HuH-7 (cell line): ENCODE measurements at regions not wholly inside any gene's neighbourhood (a gene's known extent, or its start where the extent isn't known, plus 50 kb on each side); places are given as distances from the start of the nearest gene placed in this dataset.
"Not testable (repeated sequence)": the region's sequence is repeated elsewhere in the genome, so short reads cannot be mapped to it uniquely, and the experiment has no call there.

Experiments used
- DNase-seq: peaks from one replicate; pipeline ENCODE4 v3.0.0; 2011; ENCODE audit warnings: low spot score

DNA sequence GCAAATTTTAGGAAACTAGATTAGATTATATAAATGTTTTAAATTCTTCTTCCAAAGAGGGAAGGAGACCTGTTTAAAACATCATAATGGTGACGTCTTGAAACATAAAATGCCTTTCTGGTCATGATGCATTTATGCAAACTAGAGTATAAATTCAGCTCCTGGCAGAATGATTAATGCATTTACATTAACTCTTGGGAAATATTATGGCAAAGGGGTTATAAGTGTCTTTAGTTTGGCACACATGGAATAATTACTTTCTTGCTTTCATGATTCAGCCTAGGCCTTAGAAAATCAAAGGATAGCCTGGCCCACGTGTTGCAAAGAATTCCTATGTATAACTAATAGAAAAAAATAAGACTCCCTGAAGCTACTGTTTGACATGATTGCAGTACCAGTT, 639.2 kb downstream of the RFPL4B start:
- no peak for DNase-seq

DNA sequence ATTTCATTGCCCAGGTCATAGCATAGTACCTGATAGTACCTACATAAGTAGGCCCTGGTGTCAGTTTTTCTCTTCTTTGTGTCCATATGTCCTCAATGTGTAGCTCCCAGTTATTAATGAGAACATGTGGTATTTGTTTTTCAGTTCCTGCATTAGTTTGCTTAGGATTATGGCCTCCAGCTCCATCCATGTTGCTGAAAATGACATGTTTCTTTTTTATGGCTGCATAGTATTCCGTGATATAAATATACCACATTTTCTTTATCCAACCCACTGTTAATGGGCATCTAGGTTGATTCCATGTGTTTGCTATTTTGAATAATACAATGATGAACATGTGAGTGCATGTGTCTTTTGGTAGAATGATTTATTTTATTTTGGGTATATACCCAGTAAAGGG, 641.6 kb downstream of the RFPL4B start:
- no peak for DNase-seq

DNA sequence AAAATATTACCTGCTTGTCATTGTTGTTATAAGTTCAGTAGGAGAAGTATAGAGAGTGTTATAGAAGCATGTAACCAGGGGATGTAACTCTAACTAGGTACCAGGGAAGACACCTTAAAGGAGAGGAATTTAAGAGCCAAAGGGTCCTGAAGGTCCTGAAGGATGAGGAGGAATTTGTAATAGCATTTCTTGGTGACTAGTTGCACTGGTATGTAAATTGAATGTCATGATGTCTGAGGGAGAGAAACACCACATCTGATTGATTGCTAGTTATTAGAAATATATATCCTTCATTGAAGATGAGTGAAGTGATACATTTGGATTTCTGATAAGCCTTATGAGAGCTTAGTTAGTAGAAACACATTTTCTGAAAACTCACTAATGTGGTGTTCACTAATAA, 643.8 kb downstream of the RFPL4B start:
- no peak for DNase-seq

DNA sequence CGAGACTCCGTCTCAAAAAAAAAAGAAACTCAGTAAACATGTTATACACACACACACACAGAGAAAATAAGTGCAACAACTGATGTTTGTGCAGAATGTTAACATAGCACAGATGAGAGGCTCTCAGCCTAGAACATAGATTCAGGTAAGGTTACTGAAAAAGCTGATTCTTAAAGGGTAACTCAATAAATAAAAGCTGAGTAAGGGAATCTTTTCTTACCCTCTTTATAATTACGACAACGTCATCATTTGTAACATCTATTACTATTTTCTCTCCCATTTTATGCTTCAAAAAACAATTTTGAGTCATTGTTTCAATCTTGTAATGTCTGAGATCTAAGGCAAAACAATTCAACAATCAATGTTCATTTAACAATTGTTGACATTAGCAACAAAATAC, 644.8 kb downstream of the RFPL4B start:
- no peak for DNase-seq

DNA sequence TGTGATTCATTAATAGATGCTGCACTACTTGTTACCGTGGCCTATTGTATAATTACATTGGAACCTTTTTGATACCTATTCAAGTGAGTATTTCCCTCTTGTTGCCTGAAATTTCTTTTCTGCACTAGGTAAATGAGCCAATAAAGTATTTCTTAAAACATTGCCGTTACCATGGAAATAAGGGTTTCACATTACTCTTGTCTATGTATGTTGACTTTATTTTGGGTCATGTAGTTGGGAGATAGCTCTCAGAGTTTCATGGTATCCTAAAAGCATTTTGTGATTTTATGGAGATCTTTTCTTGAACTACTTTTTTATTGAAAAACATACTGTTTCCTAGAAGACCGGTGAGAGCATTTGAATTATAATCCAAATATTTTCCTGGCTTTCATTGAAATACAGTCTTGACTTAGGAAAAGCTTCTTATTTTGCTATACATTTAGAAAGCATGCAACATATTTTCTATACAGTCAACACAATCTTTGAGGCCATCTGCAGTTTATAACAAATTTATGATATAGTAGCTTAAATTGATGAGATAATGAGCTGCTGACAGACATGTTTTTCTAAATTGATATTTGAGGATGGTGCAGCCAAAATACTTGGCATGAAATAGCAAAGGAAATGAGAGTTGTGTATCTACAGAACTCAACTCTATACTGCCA, 650.4 kb downstream of the RFPL4B start:
- DNase-seq, result no peak

DNA sequence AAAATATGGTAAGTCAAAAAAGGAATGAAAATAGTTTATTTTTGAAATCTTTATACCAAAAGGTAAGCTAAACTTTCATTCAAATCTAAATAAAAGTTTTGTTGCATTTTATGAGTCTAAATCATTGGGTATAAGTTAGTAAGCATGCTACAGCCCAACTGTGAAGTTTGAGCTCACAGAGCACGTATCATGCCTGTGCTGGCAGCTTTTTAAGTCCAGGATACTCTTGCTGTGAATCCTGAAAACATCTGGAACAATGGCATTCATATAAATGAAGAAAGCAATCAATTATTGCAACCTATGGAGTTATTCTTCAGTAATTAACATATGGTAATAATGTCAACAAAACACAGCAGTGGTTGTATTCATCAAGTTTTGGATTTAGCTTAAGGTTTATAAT, 656.9 kb downstream of the RFPL4B start:
- no peak for DNase-seq

DNA sequence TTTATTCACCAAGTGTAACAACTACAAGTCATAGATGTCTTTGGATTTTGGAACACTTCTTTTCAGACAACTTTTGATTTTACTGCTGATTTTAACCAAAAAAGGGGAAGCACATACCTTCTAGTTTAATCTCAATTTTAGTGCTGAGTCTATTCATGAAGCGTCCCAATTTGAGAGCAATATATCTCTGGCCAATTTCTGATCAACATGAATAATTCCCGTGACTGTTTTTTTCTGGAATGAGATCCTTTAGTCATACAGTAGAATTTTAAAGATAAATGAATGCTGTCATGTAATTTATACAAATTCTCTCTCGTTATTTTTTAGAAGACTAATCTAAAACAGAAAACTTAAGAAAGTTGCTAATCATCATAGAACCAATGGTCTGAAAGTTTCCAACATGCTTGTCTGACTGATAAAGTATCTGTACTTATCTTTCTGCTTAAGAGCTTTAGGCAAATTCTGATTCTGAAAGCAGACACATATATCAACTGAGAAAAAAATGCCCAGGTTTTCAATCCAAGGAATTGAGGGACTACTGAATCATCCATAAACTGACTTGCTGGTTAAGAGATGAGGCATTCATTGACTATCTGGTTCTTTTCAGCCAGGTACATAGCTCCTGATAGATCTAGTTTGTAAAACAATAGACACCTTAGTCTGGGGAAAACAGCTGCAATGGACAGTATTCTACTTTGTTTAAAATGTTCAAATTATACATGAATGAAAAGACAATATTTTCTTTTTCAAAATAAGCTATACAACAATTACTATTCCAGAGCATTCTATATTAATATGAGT, 657.5 kb downstream of the RFPL4B start:
- DNase-seq, result no peak

DNA sequence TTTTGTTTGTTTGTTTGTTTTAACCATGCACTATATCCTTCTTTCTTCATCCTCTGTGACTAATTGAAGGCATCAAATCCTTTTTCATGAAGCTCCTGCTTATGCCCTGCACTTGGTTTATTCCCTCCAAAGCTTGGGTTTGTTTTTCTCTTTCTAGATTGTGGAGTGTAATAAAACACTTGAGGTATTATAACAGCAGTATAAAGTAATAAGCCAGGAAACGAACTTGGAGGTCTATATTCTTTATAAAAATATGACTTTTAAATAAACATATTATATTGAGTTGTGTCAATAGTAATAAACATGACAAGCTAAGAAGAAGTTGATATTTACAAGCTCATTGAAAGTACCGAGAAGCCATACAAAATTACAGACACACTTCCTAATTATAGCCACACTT, 659.4 kb downstream of the RFPL4B start:
- DNase-seq, result no peak

DNA sequence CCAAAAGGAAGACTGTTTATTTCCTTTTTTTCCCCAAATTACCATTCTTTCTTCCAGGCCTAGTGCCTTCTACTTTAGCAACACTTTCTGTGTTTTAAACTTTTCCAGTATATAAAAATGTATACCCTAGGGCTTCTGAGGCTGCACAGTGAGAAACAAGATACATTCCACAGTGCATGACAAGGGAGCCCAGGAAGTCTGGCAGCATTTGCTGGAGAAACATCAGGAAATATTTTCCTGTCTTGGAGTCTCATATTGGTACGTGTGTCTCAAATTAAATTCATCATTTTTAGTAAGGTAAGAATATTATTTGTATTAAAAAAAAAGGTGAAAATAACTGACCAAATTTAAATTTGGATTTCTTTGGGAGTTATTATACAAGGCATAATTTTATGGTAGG, 662.6 kb downstream of the RFPL4B start:
- DNase-seq, result no peak

DNA sequence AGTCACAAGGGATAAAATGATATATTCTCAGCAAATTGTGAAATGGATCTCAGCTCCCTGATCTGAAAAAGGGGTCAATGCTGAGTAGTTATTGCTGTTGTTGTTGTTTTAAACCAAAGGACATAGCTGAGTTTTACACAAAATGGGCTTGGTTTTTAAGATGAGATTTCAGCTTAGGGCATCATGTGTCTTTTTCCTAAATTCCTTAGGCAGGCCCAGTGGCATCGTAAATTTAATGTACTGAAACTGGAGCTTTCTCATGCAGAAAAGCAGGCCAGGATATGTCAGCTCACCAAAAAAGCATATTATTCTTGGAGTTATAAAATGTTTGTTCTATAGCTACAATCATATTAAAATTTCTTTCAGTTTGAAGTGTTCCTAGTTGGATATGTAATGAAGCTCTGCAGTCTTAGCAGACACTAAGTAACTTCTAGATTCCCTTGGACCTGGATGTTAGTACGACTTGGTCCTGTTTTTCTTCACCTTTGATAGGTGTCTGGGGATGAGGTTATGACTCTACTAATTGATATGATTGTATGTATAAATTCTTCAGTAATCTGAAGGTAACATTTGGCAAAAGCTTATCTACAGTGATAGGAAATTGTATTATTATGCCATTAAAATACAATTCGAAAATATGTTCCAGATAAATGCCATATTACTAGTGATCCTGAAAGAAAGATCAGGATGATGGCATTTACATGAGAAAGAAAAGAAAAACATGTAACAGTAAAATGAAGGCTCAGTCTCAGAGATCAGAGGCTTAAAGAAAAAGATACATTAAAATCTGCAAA, 663.3 kb downstream of the RFPL4B start:
- DNase-seq, result no peak

DNA sequence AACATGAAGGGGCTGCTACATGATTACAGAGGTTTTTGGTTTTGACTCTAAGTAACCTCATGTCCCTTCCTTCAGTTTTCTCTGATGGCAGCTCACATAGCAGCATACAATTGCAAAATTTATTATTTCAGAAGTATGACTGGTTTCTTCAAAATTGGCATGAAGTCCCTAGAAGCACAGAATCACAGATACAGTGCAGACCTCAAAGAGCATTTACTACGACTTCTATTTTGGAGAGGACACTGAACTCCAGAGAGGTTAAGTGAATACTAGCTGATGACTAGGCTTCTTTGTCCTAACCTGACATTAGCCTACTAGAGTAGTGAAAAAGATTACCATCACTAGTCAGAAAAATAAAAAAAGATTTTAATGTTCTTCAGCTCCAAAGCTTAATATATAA, 664.3 kb downstream of the RFPL4B start:
- DNase-seq, result no peak

DNA sequence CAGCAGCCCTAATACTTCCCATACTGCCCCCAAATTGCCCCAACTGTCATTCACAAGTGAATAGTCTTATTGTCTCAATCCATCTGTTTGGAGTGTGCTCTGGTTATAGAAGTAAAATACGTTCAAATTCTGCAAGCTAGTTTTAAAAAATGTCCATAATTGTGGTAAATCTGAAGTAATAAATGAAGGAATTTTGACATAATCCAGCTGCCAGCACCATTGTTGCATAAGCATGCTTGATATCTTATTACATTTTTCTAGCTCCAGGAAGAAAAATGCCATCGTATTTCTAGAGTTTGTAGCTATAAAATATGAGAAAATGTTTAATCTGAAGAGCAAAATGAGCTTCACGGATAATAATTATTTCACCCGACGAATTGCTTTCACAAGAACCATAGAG, 664.7 kb downstream of the RFPL4B start:
- no peak for DNase-seq

DNA sequence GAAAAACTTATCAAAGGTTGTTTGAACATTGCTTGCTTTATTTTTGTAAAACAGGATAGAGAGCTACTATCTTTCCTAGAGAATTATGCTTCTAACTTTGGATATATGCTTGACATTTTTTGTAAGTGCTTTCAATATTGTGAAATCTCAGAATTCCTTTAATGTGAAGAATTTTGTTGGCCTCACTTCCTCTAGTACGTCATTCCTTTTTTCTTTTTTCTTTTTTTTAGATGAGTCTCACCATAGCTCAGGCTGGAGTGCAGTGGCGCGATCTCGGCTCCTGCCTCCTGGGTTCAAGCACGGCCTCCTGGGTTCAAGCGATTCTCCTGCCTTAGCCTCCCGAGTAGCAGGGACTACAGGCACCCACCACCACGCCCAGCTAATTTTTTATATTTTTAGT, 668.1 kb downstream of the RFPL4B start:
- DNase-seq, result no peak

DNA sequence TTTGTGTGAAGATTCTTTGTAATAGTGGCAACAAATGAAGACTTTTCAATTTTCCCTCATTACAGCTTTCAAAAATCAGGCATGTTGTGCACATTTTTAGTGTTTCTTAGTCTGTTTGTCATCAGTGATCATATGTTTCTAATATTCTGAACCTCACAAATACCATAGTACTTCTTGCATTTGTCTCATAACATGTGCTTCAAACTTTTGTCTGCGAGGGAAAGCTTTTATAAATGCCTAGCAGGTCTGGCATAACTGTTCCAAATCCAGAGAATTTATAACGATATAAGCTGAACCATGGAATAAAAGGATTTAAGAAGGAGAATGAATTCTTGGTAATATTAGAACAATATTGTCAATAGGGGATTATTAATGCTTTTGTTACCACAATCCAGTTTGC, 670.2 kb downstream of the RFPL4B start:
- no peak for DNase-seq

DNA sequence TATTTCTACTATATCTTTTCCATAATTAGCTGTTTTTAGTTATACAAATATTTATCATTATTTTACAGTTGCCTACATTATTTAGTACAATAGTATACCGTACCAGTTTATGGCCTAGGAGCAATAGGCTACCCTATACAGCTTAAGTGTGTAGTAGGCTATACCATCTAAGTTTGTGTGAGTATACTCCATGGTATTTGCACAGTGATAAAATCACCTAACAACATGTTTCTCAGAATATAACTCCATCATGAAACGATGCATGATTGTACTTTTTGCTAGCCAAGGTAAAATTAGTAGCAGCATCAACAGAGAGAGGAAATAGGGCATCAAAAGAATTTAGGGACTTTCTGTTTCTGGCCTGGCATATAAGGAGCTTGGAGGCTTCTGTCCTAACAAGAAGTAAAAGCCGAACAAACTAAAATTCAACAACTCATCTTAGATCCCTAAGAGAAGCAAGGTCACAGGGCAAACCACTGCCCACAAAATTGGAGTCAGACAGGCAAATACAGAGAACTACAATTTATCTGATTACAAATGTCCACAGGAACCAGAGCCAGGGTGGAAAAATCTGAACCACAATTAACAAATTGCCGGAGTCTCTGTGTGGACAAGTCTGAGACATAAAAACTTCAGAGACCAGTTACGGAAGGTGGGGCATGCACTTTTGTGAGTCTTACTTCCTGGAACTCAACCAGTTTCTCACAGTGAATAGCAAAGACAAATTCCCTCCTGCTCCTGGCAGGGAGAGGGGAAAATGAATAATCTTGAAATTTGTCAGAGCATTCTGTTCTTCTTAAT, 671.4 kb downstream of the RFPL4B start:
- no peak for DNase-seq

DNA sequence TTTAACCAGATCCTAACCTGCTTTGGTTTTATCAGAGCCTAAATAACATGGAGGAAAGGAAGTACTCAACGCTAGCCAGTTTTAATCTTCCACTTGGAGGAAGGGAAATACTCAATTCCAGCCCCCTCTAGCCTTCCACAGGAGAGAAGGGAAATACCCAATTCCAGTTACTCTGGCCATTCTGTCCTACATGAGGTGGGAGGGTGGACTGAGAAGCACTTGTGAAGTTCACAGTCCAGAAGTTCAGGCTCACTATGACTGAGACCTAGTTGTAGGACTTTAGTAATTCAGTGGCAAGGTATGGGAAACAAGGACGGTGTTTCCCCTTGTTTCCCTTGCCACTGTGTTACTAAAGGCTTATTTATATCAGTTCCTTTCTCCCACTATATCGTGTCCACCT, 672.0 kb downstream of the RFPL4B start:
- DNase-seq, result no peak

DNA sequence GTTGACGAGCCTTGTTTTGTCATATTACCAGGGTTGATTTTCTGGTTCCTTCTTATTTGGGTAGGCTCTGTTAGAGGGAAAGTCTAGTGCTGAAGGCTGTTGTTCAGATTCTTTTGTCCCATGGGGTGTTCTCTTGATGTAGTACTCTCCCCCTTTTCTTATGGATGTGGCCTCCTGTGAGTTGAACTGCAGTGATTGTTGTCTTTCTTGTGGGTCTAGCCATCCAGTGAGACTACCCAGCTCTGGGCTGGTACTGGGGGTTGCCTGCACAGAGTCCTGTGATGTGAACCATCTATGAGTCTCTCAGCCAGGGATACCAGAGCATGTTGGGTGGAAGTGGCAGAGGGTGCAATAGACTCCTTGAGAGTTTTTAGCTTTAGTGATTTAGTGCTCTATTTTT, 680.6 kb downstream of the RFPL4B start:
- no peak for DNase-seq

DNA sequence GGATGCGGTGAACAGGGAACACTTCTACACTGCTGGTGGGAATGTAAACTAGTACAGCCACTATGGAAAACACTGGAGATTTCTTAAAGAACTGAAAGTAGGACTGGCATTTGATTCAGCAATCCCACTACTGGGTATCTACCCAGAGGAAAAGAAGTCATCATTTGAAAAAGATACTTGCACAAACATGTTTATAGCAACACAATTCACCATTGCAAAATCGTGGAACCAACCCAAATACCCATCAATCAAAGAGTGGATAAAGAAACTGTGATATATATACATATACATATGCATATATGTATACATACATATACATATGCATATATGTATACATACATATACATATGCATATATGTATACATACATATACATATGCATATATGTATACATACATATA, 682.0 kb downstream of the RFPL4B start:
- not testable (repeated sequence) for DNase-seq

DNA sequence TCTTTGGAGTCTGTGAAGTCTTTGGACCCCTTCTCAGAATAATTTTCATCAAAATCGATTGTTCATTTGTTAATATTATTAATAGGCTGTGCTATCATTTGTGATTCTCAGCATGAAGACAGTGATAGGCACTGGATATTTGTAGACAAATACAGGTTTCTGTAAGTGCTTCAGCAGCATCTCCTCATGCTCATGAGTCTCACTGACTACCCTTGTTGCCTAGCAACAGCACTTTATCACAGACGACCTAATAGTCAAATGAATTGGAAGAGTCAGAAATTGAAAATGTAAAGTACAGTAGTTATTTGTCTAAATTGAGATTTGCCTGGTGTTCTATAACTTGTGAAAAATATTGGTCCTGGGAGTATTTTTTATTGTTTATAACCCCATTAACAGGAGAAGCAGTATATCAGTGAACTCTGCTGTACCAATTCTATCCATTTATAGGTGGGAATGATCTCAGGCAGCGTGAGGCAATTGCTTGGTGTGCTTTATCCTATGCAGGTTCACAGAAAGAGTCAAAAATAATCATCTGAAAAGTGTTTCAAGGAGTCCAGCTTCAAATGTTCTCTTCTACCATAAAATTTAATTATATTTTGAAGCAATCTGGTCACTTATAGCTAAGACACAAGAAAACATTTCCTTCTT, 684.6 kb downstream of the RFPL4B start:
- no peak for DNase-seq

DNA sequence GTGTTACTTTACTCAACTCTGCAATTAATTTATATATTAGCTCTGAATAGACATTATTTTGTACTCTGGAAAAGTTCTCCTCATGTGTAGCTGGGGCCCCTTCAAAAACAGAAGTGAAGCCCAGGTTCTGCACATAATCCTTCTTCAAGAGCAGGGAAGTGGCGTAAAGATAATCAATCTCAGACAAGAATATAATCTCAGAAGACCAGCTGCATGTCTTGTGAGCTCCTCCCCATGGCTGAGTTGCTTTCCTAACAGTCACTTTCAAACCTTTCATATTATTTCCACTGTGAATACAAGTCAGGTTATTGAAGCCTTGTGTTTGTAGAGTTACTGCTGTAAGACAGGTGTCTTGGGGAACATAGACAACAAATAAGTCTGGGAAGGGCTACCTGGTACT, 691.9 kb downstream of the RFPL4B start:
- no peak for DNase-seq

DNA sequence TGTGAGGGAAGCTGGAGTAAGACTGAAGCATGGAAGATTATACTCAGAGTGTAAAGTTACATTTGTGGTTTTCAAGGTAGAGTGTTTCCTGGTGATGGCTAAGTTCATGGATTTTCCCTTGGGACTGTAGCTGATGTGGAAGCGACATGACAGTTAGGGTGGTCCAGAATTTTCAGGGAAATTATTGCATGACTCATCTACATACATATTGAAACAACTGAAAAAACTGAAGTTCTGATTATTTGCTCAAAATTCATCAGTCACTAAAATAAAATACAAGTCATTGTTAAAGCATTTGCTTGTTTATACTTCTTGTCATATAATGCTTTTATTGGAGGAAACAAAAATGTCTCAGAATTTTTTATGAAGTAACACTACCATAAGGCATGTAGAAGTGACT, 700.0 kb downstream of the RFPL4B start:
- DNase-seq, result no peak

DNA sequence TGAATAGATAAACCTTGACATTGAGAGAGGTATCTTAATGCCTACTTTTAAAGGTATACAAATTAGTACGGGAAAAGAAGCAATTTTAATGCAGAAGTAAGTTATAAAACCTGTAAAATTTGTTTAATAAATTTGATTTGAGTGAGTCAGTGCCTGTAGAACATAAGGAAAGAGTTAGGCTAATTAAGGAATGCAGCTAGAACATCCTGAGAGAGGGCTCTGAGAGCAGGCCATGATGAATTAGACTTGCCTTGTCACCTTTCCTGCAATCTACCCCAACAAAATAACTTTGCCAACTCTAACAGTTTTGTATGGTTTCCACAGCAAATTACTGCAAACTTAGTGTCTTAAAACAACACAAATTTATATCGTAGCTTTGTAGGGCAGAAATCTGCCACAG, 700.8 kb downstream of the RFPL4B start:
- no peak for DNase-seq
